ENCODE measurements at regions not wholly inside any gene's neighbourhood (a gene's known extent, or its start where the extent isn't known, plus 50 kb on each side); places are given as distances from the start of the nearest gene placed in this dataset.

DNA sequence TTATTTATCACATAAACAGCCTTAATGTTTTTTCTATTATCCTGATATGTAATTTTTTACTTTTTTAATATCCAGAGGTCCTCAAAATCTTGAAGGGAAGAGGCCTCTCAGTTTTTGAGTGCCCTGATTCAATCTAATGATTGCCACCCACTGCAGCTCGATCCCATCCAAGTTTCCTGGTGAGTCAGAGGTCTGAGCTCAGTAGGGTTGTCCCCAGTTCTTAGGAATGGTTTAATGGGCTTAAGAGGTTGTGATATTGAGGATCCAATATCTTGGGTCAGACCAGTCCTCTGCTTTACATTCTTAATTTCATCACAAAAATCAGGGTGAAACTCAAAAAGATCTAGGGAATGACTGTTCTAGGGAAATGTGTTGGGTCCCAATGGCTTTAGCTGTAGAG is 238.5 kb downstream of the NSUN3 start:
- TF ChIP-seq CTCF (IDR thresholded peaks at IDR 0.05) (no peak), POLR2A (IDR thresholded peaks at IDR 0.05) (no peak)
